Mesothelial cell of epicardium (in vitro differentiated cells): ENCODE measurements at regions not wholly inside any gene's neighbourhood (a gene's known extent, or its start where the extent isn't known, plus 50 kb on each side); places are given as distances from the start of the nearest gene placed in this dataset.

Experiments
- DNase-seq, 2 experiments: peaks; one replicate each; pipeline ENCODE4 v3.0.0; 2021; ENCODE audit warnings: low spot score in 2 of 2; ENCODE audit not compliant: unreplicated experiment in 2 of 2
- H3K27ac Mint-ChIP-seq: 2 replicates; pipeline ENCODE4 v1.8.0; 2021; ENCODE audit warnings: mixed read lengths
- H3K27me3 Mint-ChIP-seq: 2 replicates; pipeline ENCODE4 v1.8.0; 2021; ENCODE audit warnings: low read depth, mixed read lengths
- H3K36me3 Mint-ChIP-seq: 2 replicates; pipeline ENCODE4 v1.8.0; 2021; ENCODE audit warnings: mixed read lengths
- H3K4me1 Mint-ChIP-seq: 2 replicates; pipeline ENCODE4 v1.8.0; 2021; ENCODE audit warnings: mixed read lengths
- H3K4me3 Mint-ChIP-seq: 2 replicates; pipeline ENCODE4 v1.8.0; 2021; ENCODE audit warnings: mild to moderate bottlenecking, moderate library complexity, mixed read lengths
- H3K9me3 Mint-ChIP-seq: 2 replicates; pipeline ENCODE4 v1.8.0; 2021; ENCODE audit warnings: mixed read lengths
- TF ChIP-seq, protein P1 (sequence below): fragments of 200-600 bp; sonication (generic); IDR thresholded peaks from one replicate; pipeline ENCODE4 v1.5.0; 2021; ENCODE audit warnings: antibody characterized with exemption; ENCODE audit not compliant: unreplicated experiment

DNA sequence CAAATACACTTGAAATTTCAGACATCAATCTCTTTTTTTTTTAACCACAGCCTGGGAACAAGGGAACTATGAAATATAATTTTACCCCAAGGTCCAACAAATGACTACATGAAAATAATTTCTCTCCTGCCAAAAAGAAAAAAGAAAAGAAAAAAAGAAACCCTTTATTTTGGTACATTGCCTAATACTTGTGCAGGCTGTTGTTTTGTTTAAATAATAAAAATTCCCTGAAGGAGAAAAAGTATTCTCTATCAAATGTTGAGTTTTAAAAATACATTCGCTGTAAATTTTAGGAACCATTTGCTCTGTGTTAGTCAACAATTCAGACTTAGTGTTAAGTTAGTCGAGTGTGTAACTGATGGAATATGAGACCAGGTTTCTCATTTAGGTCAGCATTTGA, 155.4 kb downstream of the PRDM6 start:
- Mint-ChIP-seq H3K4me1 (peaks cover 7% of the 10 kb centered on the region), H3K4me3 (no peak overlapping the region), H3K27ac (no peak overlapping the region), H3K27me3 (no peaks in the 10 kb centered on the region), H3K36me3 (peaks cover 2% of the 10 kb centered on the region), H3K9me3 (peaks cover 9% of the 10 kb centered on the region)
- DNase-seq: no peak
- TF ChIP-seq, protein P1, sequence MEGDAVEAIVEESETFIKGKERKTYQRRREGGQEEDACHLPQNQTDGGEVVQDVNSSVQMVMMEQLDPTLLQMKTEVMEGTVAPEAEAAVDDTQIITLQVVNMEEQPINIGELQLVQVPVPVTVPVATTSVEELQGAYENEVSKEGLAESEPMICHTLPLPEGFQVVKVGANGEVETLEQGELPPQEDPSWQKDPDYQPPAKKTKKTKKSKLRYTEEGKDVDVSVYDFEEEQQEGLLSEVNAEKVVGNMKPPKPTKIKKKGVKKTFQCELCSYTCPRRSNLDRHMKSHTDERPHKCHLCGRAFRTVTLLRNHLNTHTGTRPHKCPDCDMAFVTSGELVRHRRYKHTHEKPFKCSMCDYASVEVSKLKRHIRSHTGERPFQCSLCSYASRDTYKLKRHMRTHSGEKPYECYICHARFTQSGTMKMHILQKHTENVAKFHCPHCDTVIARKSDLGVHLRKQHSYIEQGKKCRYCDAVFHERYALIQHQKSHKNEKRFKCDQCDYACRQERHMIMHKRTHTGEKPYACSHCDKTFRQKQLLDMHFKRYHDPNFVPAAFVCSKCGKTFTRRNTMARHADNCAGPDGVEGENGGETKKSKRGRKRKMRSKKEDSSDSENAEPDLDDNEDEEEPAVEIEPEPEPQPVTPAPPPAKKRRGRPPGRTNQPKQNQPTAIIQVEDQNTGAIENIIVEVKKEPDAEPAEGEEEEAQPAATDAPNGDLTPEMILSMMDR: no peak
